ENCODE measurements at regions not wholly inside any gene's neighbourhood (a gene's known extent, or its start where the extent isn't known, plus 50 kb on each side); places are given as distances from the start of the nearest gene placed in this dataset.

- no peak for DNase-seq
Measured at GRCh38 chr3:117201901-117202774, 492.6 kb downstream of the TUSC7 start.

GRCh38 chr3:117217355-117217754 lies 507.8 kb downstream of the TUSC7 start:
- no peak for DNase-seq

- no peak for DNase-seq
Measured at GRCh38 chr3:117217760-117218316, 508.3 kb downstream of the TUSC7 start.

GRCh38 chr3:117218641-117219048 lies 509.1 kb downstream of the TUSC7 start:
- no peak for DNase-seq

GRCh38 chr3:117219296-117219695 lies 509.7 kb downstream of the TUSC7 start:
- DNase-seq, result no peak

- DNase-seq, result no peak
Measured at GRCh38 chr3:117226932-117227331, 517.4 kb downstream of the TUSC7 start.

- no peak for DNase-seq
Measured at GRCh38 chr3:117228466-117228865, 518.9 kb downstream of the TUSC7 start.

- no peak for DNase-seq
Measured at GRCh38 chr3:117230924-117231323, 521.3 kb downstream of the TUSC7 start.

GRCh38 chr3:117234331-117234730 lies 524.8 kb downstream of the TUSC7 start:
- DNase-seq, result no peak

- no peak for DNase-seq
Measured at GRCh38 chr3:117235304-117235703, 525.7 kb downstream of the TUSC7 start.

GRCh38 chr3:117238806-117239205 lies 529.2 kb downstream of the TUSC7 start:
- no peak for DNase-seq

GRCh38 chr3:117243657-117244056 lies 534.1 kb downstream of the TUSC7 start:
- DNase-seq, result no peak

- DNase-seq, result no peak
Measured at GRCh38 chr3:117246771-117247555, 537.4 kb downstream of the TUSC7 start.

GRCh38 chr3:117248153-117248552 lies 538.6 kb downstream of the TUSC7 start:
- no peak for DNase-seq

- no peak for DNase-seq
Measured at GRCh38 chr3:117252208-117252607, 542.6 kb downstream of the TUSC7 start.

- DNase-seq, result no peak
Measured at GRCh38 chr3:117252651-117253050, 543.1 kb downstream of the TUSC7 start.

- no peak for DNase-seq
Measured at GRCh38 chr3:117253636-117254035, 544.1 kb downstream of the TUSC7 start.

GRCh38 chr3:117254985-117255384 lies 545.4 kb downstream of the TUSC7 start:
- no peak for DNase-seq

- no peak for DNase-seq
Measured at GRCh38 chr3:117255736-117256135, 546.2 kb downstream of the TUSC7 start.

- no peak for DNase-seq
Measured at GRCh38 chr3:117261983-117262421, 552.4 kb downstream of the TUSC7 start.

GRCh38 chr3:117263270-117263669 lies 553.7 kb downstream of the TUSC7 start:
- no peak for DNase-seq

GRCh38 chr3:117263745-117264144 lies 554.2 kb downstream of the TUSC7 start:
- DNase-seq, result no peak

- no peak for DNase-seq
Measured at GRCh38 chr3:117264204-117264994, 554.8 kb downstream of the TUSC7 start.

Measured in effector CD4-positive, alpha-beta T cell (primary cell).